HG03460 (cell line): ENCODE measurements at regions not wholly inside any gene's neighbourhood (a gene's known extent, or its start where the extent isn't known, plus 50 kb on each side); places are given as distances from the start of the nearest gene placed in this dataset.
"Not testable (repeated sequence)": the region's sequence is repeated elsewhere in the genome, so short reads cannot be mapped to it uniquely, and the experiment has no call there.

ENCODE experiments used
- ATAC-seq: cut with Tn5 transposase; IDR thresholded peaks from one replicate; pipeline ENCODE4 v1.9.1; 2021; ENCODE audit not compliant: unreplicated experiment

GRCh38 chr5:2536632-2537377, 214.7 kb downstream of the IRX2 start:
- ATAC-seq, result no peak

- ATAC-seq, result no peak
These were observed 216.5 kb downstream of the IRX2 start for GRCh38 chr5:2534970-2535369.

GRCh38 chr5:2534251-2534650, 217.2 kb downstream of the IRX2 start:
- ATAC-seq, result no peak

- not testable (repeated sequence) for ATAC-seq
These were observed 217.6 kb downstream of the IRX2 start for GRCh38 chr5:2533848-2534247.

GRCh38 chr5:2532809-2533208, 218.7 kb downstream of the IRX2 start:
- no peak for ATAC-seq

GRCh38 chr5:2531318-2531717, 220.2 kb downstream of the IRX2 start:
- ATAC-seq, result no peak

GRCh38 chr5:2530609-2531008, 220.9 kb downstream of the IRX2 start:
- ATAC-seq, result no peak

GRCh38 chr5:2529371-2530092, 221.9 kb downstream of the IRX2 start:
- no peak for ATAC-seq

GRCh38 chr5:2525351-2525750, 226.1 kb downstream of the IRX2 start:
- ATAC-seq, result no peak

GRCh38 chr5:2524620-2525019, 226.9 kb downstream of the IRX2 start:
- no peak for ATAC-seq

- ATAC-seq, result no peak
These were observed 228.3 kb downstream of the IRX2 start for GRCh38 chr5:2523180-2523579.

GRCh38 chr5:2522372-2522771, 229.1 kb downstream of the IRX2 start:
- ATAC-seq, result no peak

- ATAC-seq, result no peak
These were observed 232.3 kb downstream of the IRX2 start for GRCh38 chr5:2519153-2519552.

- ATAC-seq, result no peak
These were observed 234.0 kb downstream of the IRX2 start for GRCh38 chr5:2517451-2517850.

GRCh38 chr5:2515180-2515764, 236.2 kb downstream of the IRX2 start:
- no peak for ATAC-seq

GRCh38 chr5:2514484-2514883, 237.0 kb downstream of the IRX2 start:
- ATAC-seq, result no peak

GRCh38 chr5:2511706-2512105, 239.8 kb downstream of the IRX2 start:
- no peak for ATAC-seq

- ATAC-seq, result no peak
These were observed 240.4 kb downstream of the IRX2 start for GRCh38 chr5:2511126-2511525.

GRCh38 chr5:2509527-2509926, 241.9 kb downstream of the IRX2 start:
- no peak for ATAC-seq

- no peak for ATAC-seq
These were observed 243.0 kb downstream of the IRX2 start for GRCh38 chr5:2508514-2508913.

GRCh38 chr5:2507611-2508010, 243.9 kb downstream of the IRX2 start:
- no peak for ATAC-seq

- no peak for ATAC-seq
These were observed 244.9 kb downstream of the IRX2 start for GRCh38 chr5:2506603-2507002.
